ENCODE measurements at regions not wholly inside any gene's neighbourhood (a gene's known extent, or its start where the extent isn't known, plus 50 kb on each side); places are given as distances from the start of the nearest gene placed in this dataset.

DNA sequence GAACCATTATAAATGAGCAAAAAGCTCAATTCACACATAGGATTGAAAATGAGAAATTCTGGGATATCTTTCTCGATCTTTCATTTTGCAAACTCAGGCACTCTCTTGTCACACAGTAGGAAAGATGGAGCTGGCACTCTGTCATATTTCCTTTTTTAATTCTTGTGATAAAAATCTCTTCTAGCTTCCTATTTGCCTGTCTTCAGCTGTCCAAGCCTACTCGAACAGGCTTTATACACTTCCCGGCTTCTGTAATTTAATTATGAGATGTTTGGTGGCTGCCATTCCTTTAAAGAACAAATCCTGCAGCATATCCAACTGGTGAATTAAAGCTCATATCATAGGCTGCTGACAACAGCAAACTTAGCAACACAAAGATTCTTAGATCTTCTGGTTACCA, 1484.3 kb upstream of the PIK3C3 start:
- H3K4me1 ChIP-seq (ENCODE audit: control insufficient read depth, insufficient read depth, low read length) = no peaks in the 10 kb centered on the region
- H3K9me3 ChIP-seq (replicated peaks; ENCODE audit: control insufficient read depth, insufficient read depth, low read length) = no peaks in the 10 kb centered on the region
- ChIA-PET CTCF (no interaction called here), POLR2A (no interaction called here), SMC1A (ENCODE audit: uncharacterized antibody, unreplicated experiment) (no interaction called here), RAD21 (ENCODE audit: unreplicated experiment) (no interaction called here)
- no peaks in the 10 kb centered on the region for H3K36me3 ChIP-seq (ENCODE audit: control insufficient read depth in 2 of 2, insufficient read depth in 2 of 2, low read length in 1 of 2)
- H3K79me2 ChIP-seq (ENCODE audit: control insufficient read depth, insufficient read depth, low read length) = no peaks in the 10 kb centered on the region
- H2AFZ ChIP-seq (ENCODE audit: control insufficient read depth, low read depth, low read length) = no peak overlapping the region
- WGBS (ENCODE audit: insufficient coverage, insufficient replicate concordance, low lambda C conversion rate, missing lambda C conversion rate) = 24% methylated on average over 3 of the region's 3 CpGs
- no peaks in the 10 kb centered on the region for H4K20me1 ChIP-seq (ENCODE audit: control insufficient read depth, insufficient read depth)
- no TSS peak for BruUV-seq (replicated peaks)
- no peak overlapping the region for H3K9ac ChIP-seq (ENCODE audit: control insufficient read depth, insufficient read depth, low read length)
- no peak overlapping the region for H3K4me2 ChIP-seq (ENCODE audit: control insufficient read depth, insufficient read depth)
- H3K4me3 ChIP-seq = no peak overlapping the region
- H3K27ac ChIP-seq (ENCODE audit: control insufficient read depth, insufficient read depth) = no peak overlapping the region
- in situ Hi-C loops (cut with MboI) = no loop called here
- TF ChIP-seq NFYA (IDR thresholded peaks at IDR 0.05; ENCODE audit: borderline replicate concordance, low read depth, low read length) (no peak), NR2F1 (conservative IDR thresholded peaks at IDR 0.05) (no peak), CEBPB (IDR thresholded peaks at IDR 0.05; ENCODE audit: borderline replicate concordance in 1 of 2, low read depth in 2 of 2, low read length in 2 of 2) (no peak)
- TF ChIP-seq, protein P1, sequence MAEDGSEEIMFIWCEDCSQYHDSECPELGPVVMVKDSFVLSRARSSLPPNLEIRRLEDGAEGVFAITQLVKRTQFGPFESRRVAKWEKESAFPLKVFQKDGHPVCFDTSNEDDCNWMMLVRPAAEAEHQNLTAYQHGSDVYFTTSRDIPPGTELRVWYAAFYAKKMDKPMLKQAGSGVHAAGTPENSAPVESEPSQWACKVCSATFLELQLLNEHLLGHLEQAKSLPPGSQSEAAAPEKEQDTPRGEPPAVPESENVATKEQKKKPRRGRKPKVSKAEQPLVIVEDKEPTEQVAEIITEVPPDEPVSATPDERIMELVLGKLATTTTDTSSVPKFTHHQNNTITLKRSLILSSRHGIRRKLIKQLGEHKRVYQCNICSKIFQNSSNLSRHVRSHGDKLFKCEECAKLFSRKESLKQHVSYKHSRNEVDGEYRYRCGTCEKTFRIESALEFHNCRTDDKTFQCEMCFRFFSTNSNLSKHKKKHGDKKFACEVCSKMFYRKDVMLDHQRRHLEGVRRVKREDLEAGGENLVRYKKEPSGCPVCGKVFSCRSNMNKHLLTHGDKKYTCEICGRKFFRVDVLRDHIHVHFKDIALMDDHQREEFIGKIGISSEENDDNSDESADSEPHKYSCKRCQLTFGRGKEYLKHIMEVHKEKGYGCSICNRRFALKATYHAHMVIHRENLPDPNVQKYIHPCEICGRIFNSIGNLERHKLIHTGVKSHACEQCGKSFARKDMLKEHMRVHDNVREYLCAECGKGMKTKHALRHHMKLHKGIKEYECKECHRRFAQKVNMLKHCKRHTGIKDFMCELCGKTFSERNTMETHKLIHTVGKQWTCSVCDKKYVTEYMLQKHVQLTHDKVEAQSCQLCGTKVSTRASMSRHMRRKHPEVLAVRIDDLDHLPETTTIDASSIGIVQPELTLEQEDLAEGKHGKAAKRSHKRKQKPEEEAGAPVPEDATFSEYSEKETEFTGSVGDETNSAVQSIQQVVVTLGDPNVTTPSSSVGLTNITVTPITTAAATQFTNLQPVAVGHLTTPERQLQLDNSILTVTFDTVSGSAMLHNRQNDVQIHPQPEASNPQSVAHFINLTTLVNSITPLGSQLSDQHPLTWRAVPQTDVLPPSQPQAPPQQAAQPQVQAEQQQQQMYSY (CRISPR knock-in tag; IDR thresholded peaks at IDR 0.05) = no peak
- TF ChIP-seq, protein P2, sequence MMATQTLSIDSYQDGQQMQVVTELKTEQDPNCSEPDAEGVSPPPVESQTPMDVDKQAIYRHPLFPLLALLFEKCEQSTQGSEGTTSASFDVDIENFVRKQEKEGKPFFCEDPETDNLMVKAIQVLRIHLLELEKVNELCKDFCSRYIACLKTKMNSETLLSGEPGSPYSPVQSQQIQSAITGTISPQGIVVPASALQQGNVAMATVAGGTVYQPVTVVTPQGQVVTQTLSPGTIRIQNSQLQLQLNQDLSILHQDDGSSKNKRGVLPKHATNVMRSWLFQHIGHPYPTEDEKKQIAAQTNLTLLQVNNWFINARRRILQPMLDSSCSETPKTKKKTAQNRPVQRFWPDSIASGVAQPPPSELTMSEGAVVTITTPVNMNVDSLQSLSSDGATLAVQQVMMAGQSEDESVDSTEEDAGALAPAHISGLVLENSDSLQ (IDR thresholded peaks at IDR 0.05) = no peak
- TF ChIP-seq, protein P3, sequence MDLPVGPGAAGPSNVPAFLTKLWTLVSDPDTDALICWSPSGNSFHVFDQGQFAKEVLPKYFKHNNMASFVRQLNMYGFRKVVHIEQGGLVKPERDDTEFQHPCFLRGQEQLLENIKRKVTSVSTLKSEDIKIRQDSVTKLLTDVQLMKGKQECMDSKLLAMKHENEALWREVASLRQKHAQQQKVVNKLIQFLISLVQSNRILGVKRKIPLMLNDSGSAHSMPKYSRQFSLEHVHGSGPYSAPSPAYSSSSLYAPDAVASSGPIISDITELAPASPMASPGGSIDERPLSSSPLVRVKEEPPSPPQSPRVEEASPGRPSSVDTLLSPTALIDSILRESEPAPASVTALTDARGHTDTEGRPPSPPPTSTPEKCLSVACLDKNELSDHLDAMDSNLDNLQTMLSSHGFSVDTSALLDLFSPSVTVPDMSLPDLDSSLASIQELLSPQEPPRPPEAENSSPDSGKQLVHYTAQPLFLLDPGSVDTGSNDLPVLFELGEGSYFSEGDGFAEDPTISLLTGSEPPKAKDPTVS (IDR thresholded peaks at IDR 0.05; ENCODE audit: low read depth, low read length) = no peak
- TF ChIP-seq, protein P4, sequence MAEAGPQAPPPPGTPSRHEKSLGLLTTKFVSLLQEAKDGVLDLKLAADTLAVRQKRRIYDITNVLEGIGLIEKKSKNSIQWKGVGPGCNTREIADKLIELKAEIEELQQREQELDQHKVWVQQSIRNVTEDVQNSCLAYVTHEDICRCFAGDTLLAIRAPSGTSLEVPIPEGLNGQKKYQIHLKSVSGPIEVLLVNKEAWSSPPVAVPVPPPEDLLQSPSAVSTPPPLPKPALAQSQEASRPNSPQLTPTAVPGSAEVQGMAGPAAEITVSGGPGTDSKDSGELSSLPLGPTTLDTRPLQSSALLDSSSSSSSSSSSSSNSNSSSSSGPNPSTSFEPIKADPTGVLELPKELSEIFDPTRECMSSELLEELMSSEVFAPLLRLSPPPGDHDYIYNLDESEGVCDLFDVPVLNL (IDR thresholded peaks at IDR 0.05; ENCODE audit: low read depth, low read length) = no peak
- TF ChIP-seq, protein P5, sequence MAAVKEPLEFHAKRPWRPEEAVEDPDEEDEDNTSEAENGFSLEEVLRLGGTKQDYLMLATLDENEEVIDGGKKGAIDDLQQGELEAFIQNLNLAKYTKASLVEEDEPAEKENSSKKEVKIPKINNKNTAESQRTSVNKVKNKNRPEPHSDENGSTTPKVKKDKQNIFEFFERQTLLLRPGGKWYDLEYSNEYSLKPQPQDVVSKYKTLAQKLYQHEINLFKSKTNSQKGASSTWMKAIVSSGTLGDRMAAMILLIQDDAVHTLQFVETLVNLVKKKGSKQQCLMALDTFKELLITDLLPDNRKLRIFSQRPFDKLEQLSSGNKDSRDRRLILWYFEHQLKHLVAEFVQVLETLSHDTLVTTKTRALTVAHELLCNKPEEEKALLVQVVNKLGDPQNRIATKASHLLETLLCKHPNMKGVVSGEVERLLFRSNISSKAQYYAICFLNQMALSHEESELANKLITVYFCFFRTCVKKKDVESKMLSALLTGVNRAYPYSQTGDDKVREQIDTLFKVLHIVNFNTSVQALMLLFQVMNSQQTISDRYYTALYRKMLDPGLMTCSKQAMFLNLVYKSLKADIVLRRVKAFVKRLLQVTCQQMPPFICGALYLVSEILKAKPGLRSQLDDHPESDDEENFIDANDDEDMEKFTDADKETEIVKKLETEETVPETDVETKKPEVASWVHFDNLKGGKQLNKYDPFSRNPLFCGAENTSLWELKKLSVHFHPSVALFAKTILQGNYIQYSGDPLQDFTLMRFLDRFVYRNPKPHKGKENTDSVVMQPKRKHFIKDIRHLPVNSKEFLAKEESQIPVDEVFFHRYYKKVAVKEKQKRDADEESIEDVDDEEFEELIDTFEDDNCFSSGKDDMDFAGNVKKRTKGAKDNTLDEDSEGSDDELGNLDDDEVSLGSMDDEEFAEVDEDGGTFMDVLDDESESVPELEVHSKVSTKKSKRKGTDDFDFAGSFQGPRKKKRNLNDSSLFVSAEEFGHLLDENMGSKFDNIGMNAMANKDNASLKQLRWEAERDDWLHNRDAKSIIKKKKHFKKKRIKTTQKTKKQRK (IDR thresholded peaks at IDR 0.05; ENCODE audit: low read depth, low read length) = no peak
- H3K27me3 ChIP-seq (replicated peaks in 1 of 2; ENCODE audit: control insufficient read depth in 2 of 2, insufficient read depth in 2 of 2, low read length in 1 of 2) = no peaks in the 10 kb centered on the region
- intact Hi-C loops (cut with micrococcal nuclease; ENCODE audit: unreplicated experiment) = no loop called here
- no peak for FAIRE-seq
- no peak for DNase-seq (ENCODE audit: low read depth, low spot score)
- no peak for ATAC-seq

Measured in GM12878 (cell line).